Endothelial cell (in vitro differentiated cells): ENCODE measurements at regions not wholly inside any gene's neighbourhood (a gene's known extent, or its start where the extent isn't known, plus 50 kb on each side); places are given as distances from the start of the nearest gene placed in this dataset.

Experiments used
- DNase-seq: peaks from one replicate; pipeline ENCODE4 v3.0.0; 2021; ENCODE audit warnings: low spot score
- H3K27ac Mint-ChIP-seq: one replicate; pipeline ENCODE4 v1.8.0; 2021; ENCODE audit warnings: mixed read lengths, inconsistent platforms; ENCODE audit not compliant: unreplicated experiment
- H3K27me3 Mint-ChIP-seq: one replicate; pipeline ENCODE4 v1.8.0; 2021; ENCODE audit warnings: mild to moderate bottlenecking, moderate library complexity, mixed read lengths, inconsistent platforms; ENCODE audit not compliant: unreplicated experiment
- H3K36me3 Mint-ChIP-seq: one replicate; pipeline ENCODE4 v1.8.0; 2021; ENCODE audit warnings: mild to moderate bottlenecking, low read depth, mixed read lengths, inconsistent platforms; ENCODE audit not compliant: unreplicated experiment
- H3K4me1 Mint-ChIP-seq: one replicate; pipeline ENCODE4 v1.8.0; 2021; ENCODE audit warnings: mild to moderate bottlenecking, mixed read lengths, inconsistent platforms; ENCODE audit not compliant: unreplicated experiment
- H3K4me3 Mint-ChIP-seq: one replicate; pipeline ENCODE4 v1.8.0; 2021; ENCODE audit warnings: mild to moderate bottlenecking, mixed read lengths, inconsistent platforms; ENCODE audit not compliant: unreplicated experiment
- H3K9me3 Mint-ChIP-seq: one replicate; pipeline ENCODE4 v1.8.0; 2021; ENCODE audit warnings: mixed read lengths, inconsistent platforms; ENCODE audit not compliant: unreplicated experiment
- CTCF ChIP-seq: fragments of 200-600 bp; sonication (generic); IDR thresholded peaks from one replicate; pipeline ENCODE4 v1.5.0; 2021; ENCODE audit warnings: antibody characterized with exemption; ENCODE audit not compliant: unreplicated experiment

- no peaks in the 10 kb centered on the region for H3K9me3 Mint-ChIP-seq
- no peak overlapping the region for H3K4me3 Mint-ChIP-seq
- no peaks in the 10 kb centered on the region for H3K36me3 Mint-ChIP-seq
- H3K27ac Mint-ChIP-seq, result no peak overlapping the region
- no peak for DNase-seq
- no peak for TF ChIP-seq CTCF
- no peaks in the 10 kb centered on the region for H3K4me1 Mint-ChIP-seq
- no peaks in the 10 kb centered on the region for H3K27me3 Mint-ChIP-seq
Observed at GRCh38 chr7:35968140-35968940, 167.5 kb downstream of the SEPTIN7 start.

- Mint-ChIP-seq H3K4me1 (no peaks in the 10 kb centered on the region), H3K9me3 (no peaks in the 10 kb centered on the region), H3K27me3 (no peaks in the 10 kb centered on the region), H3K36me3 (no peaks in the 10 kb centered on the region), H3K4me3 (no peak overlapping the region), H3K27ac (no peak overlapping the region)
- no peak for DNase-seq
- TF ChIP-seq CTCF, result no peak
Observed at GRCh38 chr7:35969066-35969465, 168.2 kb downstream of the SEPTIN7 start.

GRCh38 chr7:35970458-35970857 lies 169.6 kb downstream of the SEPTIN7 start:
- Mint-ChIP-seq H3K4me3 (peak overlapping the region; percentile 33), H3K4me1 (no peaks in the 10 kb centered on the region)

GRCh38 chr7:35971133-35971891 lies 170.5 kb downstream of the SEPTIN7 start:
- Mint-ChIP-seq H3K27ac (no peak overlapping the region), H3K36me3 (no peaks in the 10 kb centered on the region), H3K4me1 (no peaks in the 10 kb centered on the region), H3K27me3 (no peaks in the 10 kb centered on the region), H3K9me3 (no peaks in the 10 kb centered on the region), H3K4me3 (no peak overlapping the region)
- no peak for DNase-seq
- no peak for TF ChIP-seq CTCF

More at GRCh38 chr7:35970458-35970857, 169.6 kb downstream of the SEPTIN7 start:
- no peak for TF ChIP-seq CTCF
- no peaks in the 10 kb centered on the region for H3K27me3 Mint-ChIP-seq
- H3K9me3 Mint-ChIP-seq, result no peaks in the 10 kb centered on the region
- no peak for DNase-seq
- H3K36me3 Mint-ChIP-seq, result no peaks in the 10 kb centered on the region
- no peak overlapping the region for H3K27ac Mint-ChIP-seq
